RPMI8226 (cell line): ENCODE measurements at regions not wholly inside any gene's neighbourhood (a gene's known extent, or its start where the extent isn't known, plus 50 kb on each side); places are given as distances from the start of the nearest gene placed in this dataset.

Source experiments
- DNase-seq: peaks from one replicate; pipeline ENCODE4 v3.0.0-alpha.2; 2015

DNA sequence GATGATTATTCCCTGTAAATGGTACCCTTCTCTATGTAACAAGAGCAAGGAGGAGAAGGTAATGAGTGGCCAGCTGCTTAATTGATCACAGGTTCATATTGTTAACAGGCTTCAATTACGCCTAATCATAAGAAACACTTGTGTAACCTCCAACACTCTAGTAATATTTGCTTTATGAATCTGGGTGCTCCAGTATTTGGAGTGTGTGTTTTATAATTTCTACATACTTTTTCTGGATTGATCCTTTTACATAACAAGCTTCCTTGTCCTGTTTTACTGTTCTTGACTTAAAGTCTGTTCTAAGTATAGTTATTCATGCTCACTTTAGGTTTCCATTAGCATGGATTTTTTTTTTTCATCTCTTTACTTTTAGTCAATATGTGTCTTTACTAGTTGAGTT is 984.2 kb downstream of the AMY1C start:
- no peak for DNase-seq

DNA sequence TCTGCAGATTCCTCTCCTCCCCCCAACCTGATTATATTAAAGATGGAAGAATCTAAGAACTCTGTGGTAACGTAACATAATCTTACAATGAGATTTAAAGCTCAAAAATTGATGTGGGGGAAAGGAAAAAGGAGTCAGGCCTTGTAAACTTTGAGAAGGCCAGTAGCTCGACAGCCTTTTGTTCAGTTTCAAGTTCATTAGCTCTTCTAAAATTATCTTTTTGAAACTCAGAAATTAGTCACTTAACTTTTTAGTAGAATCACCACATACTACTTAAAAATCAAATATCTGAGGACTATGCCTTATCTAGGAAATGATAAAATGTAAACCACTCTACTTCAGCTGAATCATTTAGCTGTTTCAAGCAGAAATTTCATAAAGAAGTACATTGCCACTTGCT is 996.2 kb downstream of the AMY1C start:
- DNase-seq: no peak

DNA sequence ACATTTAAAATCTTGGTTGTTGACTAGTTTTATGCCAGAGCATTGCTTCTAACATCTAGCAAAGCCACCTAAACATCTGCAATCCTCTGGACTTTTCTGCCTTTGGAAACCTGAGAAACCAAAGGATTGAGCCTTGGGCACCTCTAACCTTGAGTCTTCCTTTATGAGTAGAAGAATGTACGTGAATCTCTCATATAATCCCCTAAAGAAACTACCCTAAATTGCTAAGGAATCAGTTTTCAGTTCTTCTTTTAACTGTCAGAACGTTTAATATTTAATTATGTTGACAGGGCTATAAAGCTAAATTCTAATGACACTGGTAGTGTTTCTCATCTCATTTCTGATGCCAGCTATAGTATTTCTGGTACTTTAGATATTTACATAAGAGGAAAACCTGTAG is 997.3 kb downstream of the AMY1C start:
- no peak for DNase-seq

DNA sequence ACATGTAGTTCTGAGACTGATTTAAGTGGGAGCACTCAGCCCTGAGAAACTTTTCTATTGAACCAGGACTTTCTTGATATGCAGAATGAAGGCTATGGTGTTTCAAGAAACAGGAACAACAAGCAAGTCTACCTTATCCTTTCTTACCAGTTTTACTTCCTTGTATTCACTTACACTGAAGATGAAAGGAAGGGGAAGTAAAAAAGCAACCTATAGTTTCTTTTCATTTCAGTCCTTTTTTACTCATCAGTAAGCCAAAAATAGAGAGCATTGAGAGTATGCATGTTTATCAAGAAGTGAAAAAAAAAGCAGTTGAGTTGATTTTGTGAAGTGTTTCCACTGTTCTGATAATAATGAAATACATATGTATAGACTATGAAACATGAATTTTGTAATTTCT is 1010.3 kb downstream of the AMY1C start:
- DNase-seq: no peak

DNA sequence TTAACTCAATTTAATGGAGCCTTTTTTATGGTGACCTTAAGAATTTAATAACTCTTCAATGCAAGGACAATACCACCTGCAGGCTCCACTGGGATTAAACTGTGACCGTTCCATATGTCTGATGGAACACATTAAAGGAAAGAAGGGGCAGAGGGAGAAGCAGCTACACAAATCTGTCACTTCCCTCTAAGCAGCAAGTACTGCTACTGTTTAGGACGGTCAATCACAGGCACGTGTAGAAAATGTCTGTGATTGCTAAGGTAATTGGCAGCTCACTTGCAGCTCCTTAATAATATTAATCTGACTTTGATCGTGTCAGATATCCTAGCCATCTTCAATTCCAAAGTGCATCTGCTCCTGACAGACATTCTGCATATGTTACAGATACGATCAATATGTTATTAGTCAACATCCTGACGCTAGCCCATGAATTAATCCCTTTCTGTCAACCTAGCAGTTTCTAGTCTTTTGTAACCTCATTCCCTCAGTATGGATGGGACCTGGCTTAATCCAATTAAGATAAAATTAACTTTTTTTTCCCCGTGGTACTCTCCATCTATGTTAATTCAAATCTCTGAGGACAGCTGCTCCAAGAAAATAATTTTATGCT is 1012.4 kb downstream of the AMY1C start:
- no peak for DNase-seq

DNA sequence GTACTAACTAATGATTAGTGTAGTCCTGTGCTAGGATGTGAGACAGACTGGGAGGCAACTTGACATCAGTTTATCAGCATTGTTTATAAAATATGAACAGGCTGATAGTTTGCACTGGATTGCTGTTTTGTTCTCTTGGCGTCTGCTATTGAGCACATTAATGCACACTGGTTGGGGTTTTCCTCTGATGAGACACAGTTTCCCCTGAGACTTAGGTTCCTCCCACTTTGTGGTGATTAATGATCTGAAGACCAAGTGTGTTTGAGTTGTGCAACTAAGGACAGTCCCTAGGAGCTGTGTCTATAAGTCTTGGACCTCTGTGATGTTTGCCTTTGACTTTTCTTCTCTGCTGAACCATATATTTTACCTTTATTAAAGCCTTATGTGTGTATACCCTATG is 1015.4 kb downstream of the AMY1C start:
- DNase-seq: no peak

DNA sequence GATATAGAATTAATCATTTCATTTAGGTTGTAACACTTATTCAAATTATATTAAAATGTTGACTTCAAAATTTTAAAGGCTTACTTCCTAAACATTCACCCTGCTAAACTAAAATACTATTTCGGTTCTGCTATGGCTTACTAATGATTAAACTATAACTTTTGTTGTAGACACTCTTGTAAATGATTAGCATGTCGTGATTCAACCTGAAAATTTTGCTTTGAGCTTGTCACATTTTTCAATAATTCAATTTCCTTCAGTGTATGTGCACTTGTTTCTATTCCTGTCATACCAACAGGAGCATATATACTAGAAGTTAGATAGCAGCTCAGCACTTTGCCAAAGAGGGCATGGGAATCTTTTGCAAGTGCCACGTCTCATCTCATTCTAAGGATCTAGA is 1018.8 kb downstream of the AMY1C start:
- DNase-seq: no peak

DNA sequence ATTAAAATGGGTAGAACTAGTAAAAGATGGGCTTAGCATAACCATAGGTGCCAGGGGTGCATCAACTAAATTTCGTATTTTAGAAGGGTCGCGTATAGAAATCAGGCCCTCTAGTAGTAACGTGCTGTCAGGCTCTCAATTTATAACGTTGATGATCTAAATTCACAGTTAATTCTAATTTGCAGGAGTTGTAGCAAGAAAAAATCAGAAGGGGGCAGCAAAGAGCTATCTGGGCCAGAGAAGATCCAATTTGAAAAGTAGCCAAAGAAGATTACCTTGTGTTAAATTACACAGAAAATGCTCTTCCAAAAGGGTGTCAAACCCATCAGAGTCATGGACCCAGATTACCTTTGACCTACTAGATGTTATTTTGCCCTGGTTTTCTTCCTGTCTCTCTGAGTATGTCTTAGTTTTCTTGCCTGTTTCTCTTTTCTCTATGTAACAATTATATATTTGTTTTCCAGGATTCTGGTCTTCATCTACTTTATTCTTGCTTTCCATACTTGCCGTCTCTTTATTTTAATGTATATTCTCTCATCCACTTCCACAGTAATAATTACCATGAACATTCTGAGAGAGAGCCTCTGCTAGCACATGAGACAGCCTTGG is 1030.9 kb downstream of the AMY1C start:
- DNase-seq: peak; percentile 20

DNA sequence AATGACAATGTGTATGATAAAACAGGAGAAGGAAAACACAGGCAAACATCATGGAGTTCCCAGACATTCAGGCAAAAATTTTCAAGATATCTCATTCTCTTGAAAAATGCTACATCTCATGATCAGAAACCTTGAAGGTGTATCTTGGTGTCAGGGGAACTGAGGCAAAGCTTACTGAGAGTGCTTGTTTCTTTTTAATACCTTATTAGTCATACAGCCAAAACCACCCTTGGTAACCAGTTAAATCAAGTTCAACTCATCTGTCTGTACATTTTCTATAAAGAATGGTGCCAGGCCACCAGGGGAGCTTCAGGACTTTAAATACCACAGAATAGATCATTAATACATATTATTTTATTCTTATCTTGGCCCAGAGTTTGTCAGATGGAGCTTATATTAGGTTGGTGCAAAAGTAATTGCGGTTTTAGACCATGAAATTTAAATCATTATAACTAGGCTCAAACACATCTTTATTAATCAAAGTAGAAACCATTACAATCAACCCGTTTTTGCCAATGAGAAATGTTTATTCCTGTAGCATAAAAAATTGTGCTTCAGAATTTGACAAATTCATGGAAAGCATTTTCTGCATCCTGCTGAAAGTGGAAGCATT is 1036.0 kb downstream of the AMY1C start:
- DNase-seq: no peak

DNA sequence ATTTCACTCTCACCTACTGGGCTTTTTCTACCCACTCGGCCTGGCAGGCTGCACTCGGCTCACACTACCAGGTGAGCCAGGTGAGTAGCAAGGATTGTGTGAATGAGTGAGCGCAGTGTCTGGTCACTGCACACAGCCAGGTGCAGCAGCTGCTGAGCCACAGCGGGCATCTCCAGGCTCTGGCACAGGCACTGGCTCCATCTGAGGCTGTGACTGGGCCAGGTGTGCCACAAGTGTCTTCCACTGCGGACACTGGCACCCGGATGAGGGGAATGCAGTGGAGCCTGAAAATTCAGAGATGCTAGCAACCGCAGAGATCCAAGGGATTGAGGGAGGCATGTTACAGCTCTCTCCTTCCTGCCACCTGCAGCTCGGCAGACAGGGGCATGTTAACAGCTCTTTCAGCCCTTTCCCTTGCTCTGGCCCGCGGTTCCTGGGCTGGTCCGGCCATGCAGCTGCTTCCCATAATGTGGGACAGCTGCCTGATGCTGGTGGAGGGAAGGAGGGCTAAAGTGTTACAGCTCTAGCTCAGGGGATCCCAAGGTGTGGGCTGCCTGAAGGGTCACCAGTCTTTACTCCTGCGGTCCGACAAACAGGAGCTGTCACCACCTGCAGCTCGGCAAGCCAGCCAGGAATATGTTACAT is 1038.3 kb downstream of the AMY1C start:
- no peak for DNase-seq

DNA sequence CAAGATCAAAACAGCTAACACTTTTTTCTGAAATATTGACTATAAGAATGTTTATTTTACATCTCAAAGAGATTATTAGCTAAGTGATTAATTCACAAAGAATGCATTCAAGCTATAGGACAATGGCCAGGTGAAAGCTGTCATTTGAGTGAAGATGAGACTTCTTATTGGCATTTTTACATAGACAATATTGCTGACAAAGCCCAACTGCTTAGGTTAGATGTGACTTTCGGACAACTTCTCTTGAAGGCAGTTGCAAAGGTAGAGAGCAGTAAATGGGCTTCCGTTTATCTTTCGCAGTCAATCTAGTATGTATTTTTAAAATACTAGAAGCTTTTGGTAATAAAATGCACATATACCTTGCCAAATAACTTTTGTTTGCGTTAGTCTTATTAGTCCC is 1041.3 kb downstream of the AMY1C start:
- DNase-seq: no peak

DNA sequence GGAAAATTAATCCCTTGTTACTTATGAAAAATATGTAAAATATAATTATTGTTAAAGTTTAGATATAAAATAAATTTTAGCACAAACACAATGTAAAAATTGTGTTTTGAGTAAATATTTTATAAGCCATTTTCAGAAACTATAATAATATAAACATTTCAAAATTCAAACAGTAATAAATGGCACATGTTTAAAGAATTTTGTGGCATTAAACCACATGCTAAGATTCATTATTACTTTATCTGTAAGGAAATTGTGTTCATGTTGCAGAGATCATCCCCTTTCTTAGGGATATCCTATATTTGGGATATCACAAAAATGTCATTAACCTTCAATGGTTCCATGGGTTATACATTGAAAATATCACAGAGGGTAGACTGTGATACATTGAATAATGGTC is 1044.3 kb downstream of the AMY1C start:
- no peak for DNase-seq

DNA sequence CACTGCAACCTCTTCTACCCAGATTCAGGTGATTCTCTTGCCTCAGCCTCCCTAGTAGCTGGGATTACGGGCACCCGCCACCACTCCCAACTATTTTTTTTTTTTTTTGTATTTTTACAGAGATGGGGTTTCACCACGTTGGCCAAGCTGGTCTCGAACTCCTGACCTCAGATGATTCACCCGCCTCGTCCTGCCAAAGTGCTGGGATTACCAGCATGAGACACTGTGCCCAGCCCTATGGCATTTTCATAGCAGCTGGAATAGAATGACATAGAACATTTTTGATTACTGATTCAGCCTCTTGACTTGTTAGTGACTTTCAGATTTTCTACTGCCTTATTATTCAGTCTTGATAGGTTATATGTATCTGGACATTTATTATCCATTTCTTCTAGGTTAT is 1046.2 kb downstream of the AMY1C start:
- DNase-seq: no peak

DNA sequence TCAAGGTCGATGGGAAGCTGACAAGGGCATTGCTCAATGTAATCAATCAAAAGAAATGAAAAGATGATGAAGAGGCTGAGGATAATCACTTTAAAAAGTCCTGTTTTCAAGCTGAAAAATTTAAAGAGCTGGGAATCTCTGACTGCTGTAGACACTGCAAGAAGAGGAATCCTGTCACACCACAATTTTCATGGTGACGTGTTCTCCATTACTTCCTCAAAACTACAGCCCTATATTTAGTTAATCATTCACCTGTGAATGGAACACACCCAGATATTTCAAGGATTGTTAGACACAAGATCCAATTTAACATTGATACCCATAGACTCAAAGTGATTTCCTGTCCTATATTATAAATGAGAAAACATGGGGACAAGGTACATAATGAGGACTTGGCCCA is 1048.3 kb downstream of the AMY1C start:
- DNase-seq: no peak

DNA sequence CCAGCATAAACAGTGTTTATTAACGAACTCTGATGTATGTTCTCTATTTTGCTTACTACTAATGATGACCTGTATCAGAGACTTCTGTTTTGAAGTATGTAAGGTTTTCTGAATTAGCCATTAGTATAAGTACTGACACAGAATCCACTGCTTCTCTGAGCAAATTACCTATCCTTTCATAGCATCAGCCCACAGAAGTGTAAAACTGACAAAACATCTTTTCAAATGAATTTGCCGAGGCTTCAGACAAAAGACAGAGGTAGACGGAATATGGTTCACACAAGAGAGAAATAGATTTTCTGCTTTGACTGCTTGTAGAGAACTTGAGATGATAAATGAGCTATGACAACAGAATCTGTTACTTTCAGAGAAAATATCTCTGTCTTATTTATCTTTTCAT is 1051.6 kb downstream of the AMY1C start:
- no peak for DNase-seq

DNA sequence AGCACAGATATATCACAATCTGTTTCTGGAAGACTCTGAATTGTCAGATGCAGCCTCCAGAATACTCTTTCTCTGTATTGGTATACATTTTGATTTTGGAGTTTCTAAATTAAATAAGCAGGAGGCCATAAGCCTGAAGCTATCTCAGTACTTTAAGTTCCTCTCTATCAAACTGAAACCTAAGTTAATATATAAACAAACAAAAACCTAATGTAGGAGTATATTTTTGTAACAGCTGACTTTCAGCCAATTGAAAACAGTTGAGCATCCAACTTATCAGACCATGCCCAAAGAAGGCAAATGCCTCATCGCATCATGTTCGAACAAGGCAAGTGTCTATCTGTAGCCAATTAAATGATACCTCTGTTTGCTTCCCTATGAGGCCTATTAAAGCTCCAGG is 1054.4 kb downstream of the AMY1C start:
- no peak for DNase-seq

DNA sequence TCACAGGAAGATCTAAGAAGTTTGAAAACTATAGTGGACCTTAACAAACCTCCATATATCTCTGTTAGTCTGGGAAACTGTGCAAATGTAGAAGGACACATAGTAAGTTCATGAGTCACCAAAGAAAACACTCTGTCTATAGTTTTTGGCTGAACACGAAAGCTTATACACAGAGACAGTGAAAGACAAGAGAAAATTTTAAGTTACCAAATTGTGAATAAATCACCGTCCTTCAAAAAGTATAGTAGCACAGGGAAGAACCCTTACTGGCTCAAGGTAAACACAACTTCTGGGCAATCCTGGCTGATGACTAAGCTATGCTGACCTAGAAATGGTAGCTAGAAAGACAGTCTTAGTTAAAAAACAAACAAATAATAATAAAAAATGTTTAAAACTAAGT is 1057.9 kb downstream of the AMY1C start:
- no peak for DNase-seq

DNA sequence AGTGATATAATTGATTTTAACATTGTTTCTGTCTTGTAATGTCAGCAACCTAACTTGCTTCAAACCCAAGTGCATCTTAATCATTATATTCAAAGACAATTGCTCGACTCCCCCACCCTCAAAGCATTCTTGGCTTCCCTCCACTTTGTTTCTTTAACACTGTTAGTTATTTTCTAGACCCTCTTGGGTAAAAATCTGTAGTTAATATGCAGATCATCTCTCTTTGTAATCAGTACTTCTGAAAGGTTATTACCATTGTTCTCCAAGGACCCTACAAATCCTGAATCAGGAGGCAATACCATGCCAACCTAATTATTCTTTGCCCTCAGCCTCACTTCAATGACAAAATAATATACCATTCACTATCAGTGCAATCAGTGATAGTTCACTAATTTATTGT is 1075.7 kb downstream of the AMY1C start:
- no peak for DNase-seq

DNA sequence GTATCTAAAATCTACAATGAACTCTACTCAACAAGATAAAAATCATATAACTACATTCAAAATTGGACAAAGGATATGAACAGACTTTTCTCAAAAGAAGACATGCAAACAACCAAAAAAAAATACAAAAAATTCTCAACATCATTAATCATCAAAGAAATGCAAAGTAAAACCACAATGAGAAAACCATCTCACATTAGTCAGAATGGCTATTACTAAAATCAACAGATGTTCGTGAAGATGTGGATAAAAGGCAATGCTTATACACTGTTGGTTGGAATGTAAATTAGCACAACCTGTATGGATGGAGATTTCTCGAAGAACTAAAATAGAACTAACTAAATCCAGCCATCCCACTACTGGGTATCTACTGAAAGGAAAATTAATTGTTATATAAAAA is 1080.8 kb downstream of the AMY1C start:
- DNase-seq: no peak

DNA sequence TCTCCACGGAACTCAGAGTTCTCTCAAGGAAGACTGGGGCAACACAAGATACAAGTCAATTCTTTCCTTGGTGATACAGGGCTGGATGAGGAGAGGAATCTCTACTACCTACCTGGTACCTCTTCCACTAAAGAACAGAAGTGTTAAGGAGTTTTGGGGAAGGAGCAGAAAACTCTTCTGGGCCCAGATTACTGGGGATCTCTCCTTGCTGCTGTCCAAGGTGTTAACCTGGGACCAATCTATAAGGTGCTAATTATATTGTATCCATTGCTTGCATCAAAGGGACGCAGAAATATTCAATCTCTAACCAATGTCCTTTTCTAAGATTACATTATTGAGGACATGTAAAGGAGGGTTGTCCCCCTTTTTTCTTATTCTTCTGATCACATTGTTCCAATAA is 1102.5 kb downstream of the AMY1C start:
- no peak for DNase-seq

DNA sequence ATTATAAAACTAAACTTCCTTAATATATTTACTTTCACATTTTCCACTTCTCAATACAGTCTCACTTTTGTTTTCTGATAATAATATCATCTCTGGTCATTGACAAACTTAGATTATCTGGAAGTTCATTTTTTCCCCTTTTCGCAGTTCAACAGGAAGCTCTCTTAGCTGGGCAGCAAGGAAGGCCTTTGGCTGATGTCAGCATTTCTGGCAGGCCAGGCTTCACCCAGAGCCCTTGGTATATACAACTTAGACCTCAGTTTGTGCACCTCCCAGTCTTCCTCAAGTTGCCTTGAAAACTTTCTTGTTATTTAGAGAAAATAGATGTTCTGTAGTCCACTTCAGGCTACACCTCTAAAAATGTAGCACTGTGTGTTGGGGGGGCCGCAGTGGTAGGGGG is 1103.6 kb downstream of the AMY1C start:
- DNase-seq: no peak

DNA sequence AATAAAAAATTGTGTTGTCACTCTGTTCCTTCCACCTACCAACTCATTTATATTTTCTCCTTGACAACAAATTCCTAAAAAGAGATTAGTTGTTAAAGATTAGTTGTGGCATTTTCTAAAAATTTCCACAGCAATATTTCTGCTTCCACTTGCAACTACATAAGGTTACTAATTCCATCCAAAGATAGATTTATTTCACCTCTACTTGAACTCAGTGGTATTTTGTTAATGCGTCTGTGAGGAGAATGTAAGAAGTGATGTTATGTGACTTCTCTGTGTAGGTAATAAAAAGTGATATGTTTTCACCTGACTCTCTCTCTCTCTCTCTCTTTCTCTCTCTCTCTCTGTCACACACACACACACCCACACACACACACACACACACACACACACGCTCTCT is 1104.8 kb downstream of the AMY1C start:
- no peak for DNase-seq

DNA sequence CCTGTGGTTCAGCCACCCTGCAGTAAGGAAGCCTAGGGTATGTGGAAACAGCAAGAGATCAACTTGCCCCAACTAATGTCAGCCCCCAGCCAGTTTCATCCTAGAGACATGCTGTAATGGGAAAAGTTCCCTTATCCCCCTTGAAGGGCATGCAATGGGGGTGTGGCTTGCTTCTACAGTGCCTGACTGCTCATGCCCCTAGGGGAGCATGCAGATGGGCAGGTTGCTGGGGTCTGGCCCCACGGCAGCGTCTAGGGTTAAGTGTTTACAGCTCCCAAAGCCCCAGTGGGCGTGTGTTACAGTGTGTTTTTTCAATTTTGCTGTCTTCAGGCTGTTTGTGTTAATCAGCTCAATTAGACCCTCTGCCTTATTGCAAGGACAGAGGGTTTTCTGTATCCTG is 1105.9 kb downstream of the AMY1C start:
- no peak for DNase-seq

DNA sequence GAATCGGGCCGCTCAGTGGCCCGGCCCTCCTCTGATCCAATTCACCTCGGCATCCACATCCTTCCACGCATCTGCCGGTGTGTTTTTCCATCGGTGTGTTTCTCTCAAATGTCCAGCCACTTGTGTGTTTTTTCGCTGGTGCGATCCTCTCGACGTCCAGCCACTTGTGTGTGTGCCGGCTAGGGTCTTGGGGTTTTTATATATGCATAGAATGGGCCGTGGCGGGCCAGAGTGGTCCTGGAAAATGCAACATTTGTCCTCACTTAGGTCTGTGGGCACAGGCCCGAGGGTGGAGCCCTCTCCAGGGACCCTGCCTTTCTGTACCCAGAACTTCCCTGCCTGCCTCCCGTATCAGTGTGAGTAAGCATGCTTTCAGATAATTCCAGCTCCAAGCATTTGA is 1106.4 kb downstream of the AMY1C start:
- DNase-seq: no peak

DNA sequence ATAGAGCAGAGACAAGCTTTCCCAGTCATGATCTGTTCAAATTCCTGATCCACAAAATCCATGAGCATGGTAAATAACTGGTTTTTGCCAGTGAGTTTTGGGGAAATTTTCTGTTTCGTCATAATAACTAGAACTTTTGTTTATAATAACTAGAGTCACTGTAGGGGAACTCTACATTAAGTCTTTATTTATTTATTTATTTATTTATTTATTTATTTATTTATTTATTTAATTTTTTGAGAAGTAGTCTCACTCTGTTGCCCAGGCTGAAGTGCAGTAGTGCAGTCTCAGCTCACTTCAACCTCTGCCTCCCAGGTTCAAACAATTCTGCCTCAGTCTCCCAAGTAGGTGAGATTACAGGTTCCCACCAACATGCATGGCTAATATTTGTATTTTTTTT is 1106.8 kb downstream of the AMY1C start:
- DNase-seq: no peak
